Neural cell (in vitro differentiated cells): ENCODE measurements at regions not wholly inside any gene's neighbourhood (a gene's known extent, or its start where the extent isn't known, plus 50 kb on each side); places are given as distances from the start of the nearest gene placed in this dataset.

ENCODE experiments used
- CTCF ChIP-seq: fragments of 450-650 bp; IDR thresholded peaks from 2 replicates; pipeline ENCODE4 v1.5.1; 2014; ENCODE audit warnings: antibody characterized with exemption, mild to moderate bottlenecking, moderate library complexity; ENCODE audit not compliant: poor library complexity, severe bottlenecking
- EP300 ChIP-seq: fragments of 450-650 bp; conservative IDR thresholded peaks from 2 replicates; pipeline ENCODE4 v1.6.1; 2014; ENCODE audit warnings: antibody characterized with exemption, mild to moderate bottlenecking, moderate library complexity; ENCODE audit not compliant: poor library complexity, severe bottlenecking

- TF ChIP-seq EP300 (no peak), CTCF (no peak)
Observed at GRCh38 chr1:218557731-218558130, 212.6 kb downstream of the TGFB2 start.
